ENCODE measurements at regions not wholly inside any gene's neighbourhood (a gene's known extent, or its start where the extent isn't known, plus 50 kb on each side); places are given as distances from the start of the nearest gene placed in this dataset.

DNA sequence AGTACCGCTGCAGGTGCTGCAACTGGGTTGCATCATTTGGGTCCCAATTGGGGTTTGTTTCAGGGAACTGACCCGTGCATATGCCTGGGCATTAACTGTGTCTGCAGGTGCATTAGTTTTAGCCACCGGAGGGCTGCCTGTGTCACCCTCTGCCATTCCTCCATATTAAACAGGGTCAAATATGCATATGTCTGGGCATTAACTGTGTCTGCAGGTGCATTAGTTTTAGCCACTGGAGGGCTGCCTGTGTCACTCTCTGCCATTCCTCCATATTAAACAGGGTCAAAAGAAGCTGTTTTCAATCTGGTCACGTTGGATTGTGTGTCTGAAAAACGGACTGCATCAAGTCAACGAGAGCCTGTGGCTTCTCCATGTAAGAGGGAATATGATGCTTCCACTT is 1317.0 kb downstream of the TMEM121 start:
- peaks cover 46% of the 10 kb centered on the region for H3K36me3 Mint-ChIP-seq (ENCODE audit: low read depth)

More for the DNA sequence above, 1317.0 kb downstream of the TMEM121 start:
- Mint-ChIP-seq H3K9me3 (peaks cover 98% of the 10 kb centered on the region), H3K4me1 (no peaks in the 10 kb centered on the region), H3K4me3 (no peak overlapping the region), H3K27me3 (ENCODE audit: insufficient read depth, low read depth, poor library complexity) (no peaks in the 10 kb centered on the region), H3K27ac (no peak overlapping the region)
- TF ChIP-seq CTCF (conservative IDR thresholded peaks at IDR 0.05; ENCODE audit: low read depth in 2 of 2): no peak
- TF ChIP-seq CREB1 (CRISPR knock-in tag; IDR thresholded peaks at IDR 0.05; ENCODE audit: low read depth): no peak
- TF ChIP-seq ZNF114 (CRISPR knock-in tag; IDR thresholded peaks at IDR 0.05): no peak
- TF ChIP-seq, protein P1, sequence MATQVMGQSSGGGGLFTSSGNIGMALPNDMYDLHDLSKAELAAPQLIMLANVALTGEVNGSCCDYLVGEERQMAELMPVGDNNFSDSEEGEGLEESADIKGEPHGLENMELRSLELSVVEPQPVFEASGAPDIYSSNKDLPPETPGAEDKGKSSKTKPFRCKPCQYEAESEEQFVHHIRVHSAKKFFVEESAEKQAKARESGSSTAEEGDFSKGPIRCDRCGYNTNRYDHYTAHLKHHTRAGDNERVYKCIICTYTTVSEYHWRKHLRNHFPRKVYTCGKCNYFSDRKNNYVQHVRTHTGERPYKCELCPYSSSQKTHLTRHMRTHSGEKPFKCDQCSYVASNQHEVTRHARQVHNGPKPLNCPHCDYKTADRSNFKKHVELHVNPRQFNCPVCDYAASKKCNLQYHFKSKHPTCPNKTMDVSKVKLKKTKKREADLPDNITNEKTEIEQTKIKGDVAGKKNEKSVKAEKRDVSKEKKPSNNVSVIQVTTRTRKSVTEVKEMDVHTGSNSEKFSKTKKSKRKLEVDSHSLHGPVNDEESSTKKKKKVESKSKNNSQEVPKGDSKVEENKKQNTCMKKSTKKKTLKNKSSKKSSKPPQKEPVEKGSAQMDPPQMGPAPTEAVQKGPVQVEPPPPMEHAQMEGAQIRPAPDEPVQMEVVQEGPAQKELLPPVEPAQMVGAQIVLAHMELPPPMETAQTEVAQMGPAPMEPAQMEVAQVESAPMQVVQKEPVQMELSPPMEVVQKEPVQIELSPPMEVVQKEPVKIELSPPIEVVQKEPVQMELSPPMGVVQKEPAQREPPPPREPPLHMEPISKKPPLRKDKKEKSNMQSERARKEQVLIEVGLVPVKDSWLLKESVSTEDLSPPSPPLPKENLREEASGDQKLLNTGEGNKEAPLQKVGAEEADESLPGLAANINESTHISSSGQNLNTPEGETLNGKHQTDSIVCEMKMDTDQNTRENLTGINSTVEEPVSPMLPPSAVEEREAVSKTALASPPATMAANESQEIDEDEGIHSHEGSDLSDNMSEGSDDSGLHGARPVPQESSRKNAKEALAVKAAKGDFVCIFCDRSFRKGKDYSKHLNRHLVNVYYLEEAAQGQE (IDR thresholded peaks at IDR 0.05; ENCODE audit: unreplicated experiment): no peak
- TF ChIP-seq STAT1 (IDR thresholded peaks at IDR 0.05; ENCODE audit: unreplicated experiment): no peak
- no peak for TF ChIP-seq ZNF462 (CRISPR knock-in tag; IDR thresholded peaks at IDR 0.05)
- TF ChIP-seq JUNB (IDR thresholded peaks at IDR 0.05; ENCODE audit: unreplicated experiment): no peak
- TF ChIP-seq, protein P2, sequence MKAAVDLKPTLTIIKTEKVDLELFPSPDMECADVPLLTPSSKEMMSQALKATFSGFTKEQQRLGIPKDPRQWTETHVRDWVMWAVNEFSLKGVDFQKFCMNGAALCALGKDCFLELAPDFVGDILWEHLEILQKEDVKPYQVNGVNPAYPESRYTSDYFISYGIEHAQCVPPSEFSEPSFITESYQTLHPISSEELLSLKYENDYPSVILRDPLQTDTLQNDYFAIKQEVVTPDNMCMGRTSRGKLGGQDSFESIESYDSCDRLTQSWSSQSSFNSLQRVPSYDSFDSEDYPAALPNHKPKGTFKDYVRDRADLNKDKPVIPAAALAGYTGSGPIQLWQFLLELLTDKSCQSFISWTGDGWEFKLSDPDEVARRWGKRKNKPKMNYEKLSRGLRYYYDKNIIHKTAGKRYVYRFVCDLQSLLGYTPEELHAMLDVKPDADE (IDR thresholded peaks at IDR 0.05): no peak
- TF ChIP-seq ZNF331 (CRISPR knock-in tag; IDR thresholded peaks at IDR 0.05; ENCODE audit: low read depth): no peak
- no peak for TF ChIP-seq EZH2 (IDR thresholded peaks at IDR 0.05; ENCODE audit: low read depth, unreplicated experiment)
- no peak for TF ChIP-seq EZH2phosphoT487 (IDR thresholded peaks at IDR 0.05; ENCODE audit: unreplicated experiment)
- no peak for TF ChIP-seq NANOG (IDR thresholded peaks at IDR 0.05; ENCODE audit: borderline replicate concordance)
- TF ChIP-seq POLR2AphosphoS5 (IDR thresholded peaks at IDR 0.05; ENCODE audit: low read depth): no peak
- no peaks in the 10 kb centered on the region for H3K79me2 ChIP-seq (replicated peaks; ENCODE audit: insufficient read depth)
- H3K27ac ChIP-seq (ENCODE audit: low read depth): no peak overlapping the region
- H3K4me3 ChIP-seq: no peak overlapping the region
- H3F3A ChIP-seq (replicated peaks; ENCODE audit: low read depth): no peaks in the 10 kb centered on the region
- no peaks in the 10 kb centered on the region for H3K27me3 ChIP-seq (ENCODE audit: insufficient read depth)
- no peaks in the 10 kb centered on the region for H3K9me2 ChIP-seq (ENCODE audit: insufficient read depth)
- no peaks in the 10 kb centered on the region for H3K4me1 ChIP-seq (ENCODE audit: insufficient read depth)
- H3K4me2 ChIP-seq: no peak overlapping the region
- DNase-seq (ENCODE audit: low spot score) (no peak), ATAC-seq (no peak)
- peaks cover 9% of the 10 kb centered on the region for H3K36me3 ChIP-seq (ENCODE audit: insufficient read depth)
- H4K20me1 ChIP-seq (replicated peaks; ENCODE audit: insufficient read depth): no peaks in the 10 kb centered on the region
- no peak overlapping the region for H2AFZ ChIP-seq
